Karpas-422 (cell line): ENCODE measurements at regions not wholly inside any gene's neighbourhood (a gene's known extent, or its start where the extent isn't known, plus 50 kb on each side); places are given as distances from the start of the nearest gene placed in this dataset.

Source experiments
- DNase-seq: peaks from one replicate; pipeline ENCODE4 v3.0.0-alpha.2; 2015
- H2AFZ ChIP-seq: fragments of 200-600 bp; sonication (generic); 2 replicates; pipeline ENCODE4 v1.6.1; 2014; ENCODE audit warnings: antibody characterized with exemption, low read length, mixed read lengths
- H3K27ac ChIP-seq: fragments of 200-600 bp; sonication (generic); 2 replicates; pipeline ENCODE4 v1.5.1; 2014; ENCODE audit warnings: mild to moderate bottlenecking, low read length, moderate library complexity
- H3K27me3 ChIP-seq: fragments of 200-600 bp; sonication (generic); 2 replicates; pipeline ENCODE4 v1.6.1; 2014; ENCODE audit warnings: low read length, mixed read lengths
- H3K36me3 ChIP-seq: fragments of 200-600 bp; sonication (generic); 2 replicates; pipeline ENCODE4 v1.6.1; 2014; ENCODE audit warnings: low read length, mixed read lengths; ENCODE audit not compliant: insufficient read depth
- H3K4me1 ChIP-seq: fragments of 200-600 bp; sonication (generic); 2 replicates; pipeline ENCODE4 v1.6.1; 2014; ENCODE audit warnings: mild to moderate bottlenecking, low read length, mixed read lengths
- H3K4me2 ChIP-seq: fragments of 200-600 bp; sonication (generic); 2 replicates; pipeline ENCODE4 v1.6.1; 2014; ENCODE audit warnings: low read length, low read depth, mild to moderate bottlenecking; ENCODE audit not compliant: poor library complexity, severe bottlenecking
- H3K4me3 ChIP-seq: fragments of 200-600 bp; sonication (generic); 2 replicates; pipeline ENCODE4 v1.5.1; 2014; ENCODE audit warnings: mild to moderate bottlenecking, antibody characterized with exemption, low read length, mixed read lengths
- H3K79me2 ChIP-seq: fragments of 200-600 bp; sonication (generic); 2 replicates; pipeline ENCODE4 v1.6.1; 2014; ENCODE audit warnings: mild to moderate bottlenecking, low read length, mixed read lengths
- H3K9ac ChIP-seq: fragments of 200-600 bp; sonication (generic); 2 replicates; pipeline ENCODE4 v1.6.0; 2014; ENCODE audit warnings: low read length
- H3K9me2 ChIP-seq: fragments of 200-600 bp; sonication (generic), shearing (Covaris generic); replicated peaks from 2 replicates; pipeline ENCODE4 v1.6.0; 2014; ENCODE audit warnings: mild to moderate bottlenecking, low read length, moderate library complexity; ENCODE audit not compliant: insufficient read depth
- H3K9me3 ChIP-seq: fragments of 300-700, 200-600 bp; sonication (generic); 2 replicates; pipeline ENCODE4 v1.6.1; 2014; ENCODE audit warnings: low read length, mixed read lengths
- H4K20me1 ChIP-seq: fragments of 200-600 bp; sonication (generic); 2 replicates; pipeline ENCODE4 v1.6.1; 2014; ENCODE audit warnings: mild to moderate bottlenecking, antibody characterized with exemption, low read length, low read depth; ENCODE audit not compliant: insufficient read depth

- peaks cover 2% of the 10 kb centered on the region; the same call in 1 of the 2 replicates for H4K20me1 ChIP-seq
- no peaks in the 10 kb centered on the region for H3K9me3 ChIP-seq
- no peak for DNase-seq
- no peak overlapping the region for H3K4me3 ChIP-seq
- no peak overlapping the region for H3K9ac ChIP-seq
- no peaks in the 10 kb centered on the region for H3K79me2 ChIP-seq
- H3K27ac ChIP-seq: no peak overlapping the region
- no peaks in the 10 kb centered on the region for H3K4me1 ChIP-seq
- H3K36me3 ChIP-seq: no peaks in the 10 kb centered on the region
- no peaks in the 10 kb centered on the region for H3K27me3 ChIP-seq
- H3K9me2 ChIP-seq: no peaks in the 10 kb centered on the region
- H3K4me2 ChIP-seq: no peak overlapping the region
- no peak overlapping the region for H2AFZ ChIP-seq
These were observed 136.1 kb upstream of the CIBAR2 start for GRCh38 chr16:85248342-85248741.

GRCh38 chr16:85248857-85249256, 136.6 kb upstream of the CIBAR2 start:
- Histone ChIP-seq H3K4me1 (no peaks in the 10 kb centered on the region), H2AFZ (no peak overlapping the region), H3K9ac (no peak overlapping the region), H3K79me2 (no peaks in the 10 kb centered on the region), H3K27ac (no peak overlapping the region), H3K4me3 (no peak overlapping the region), H3K9me2 (no peaks in the 10 kb centered on the region), H3K4me2 (no peak overlapping the region), H3K36me3 (no peaks in the 10 kb centered on the region), H4K20me1 (peaks cover 6% of the 10 kb centered on the region; the same call in 1 of the 2 replicates), H3K9me3 (no peaks in the 10 kb centered on the region), H3K27me3 (no peaks in the 10 kb centered on the region)
- DNase-seq: no peak

- Histone ChIP-seq H3K27ac (no peak overlapping the region), H3K36me3 (no peaks in the 10 kb centered on the region), H3K27me3 (no peaks in the 10 kb centered on the region), H3K9ac (no peak overlapping the region), H4K20me1 (peaks cover 6% of the 10 kb centered on the region; the same call in 1 of the 2 replicates), H3K79me2 (no peaks in the 10 kb centered on the region), H3K9me3 (no peaks in the 10 kb centered on the region), H3K4me1 (no peaks in the 10 kb centered on the region), H2AFZ (no peak overlapping the region), H3K4me2 (no peak overlapping the region), H3K9me2 (no peaks in the 10 kb centered on the region), H3K4me3 (no peak overlapping the region)
- DNase-seq: no peak
These were observed 137.3 kb upstream of the CIBAR2 start for GRCh38 chr16:85249418-85250146.

GRCh38 chr16:85250147-85250463, 137.8 kb upstream of the CIBAR2 start:
- H3K27ac ChIP-seq: no peak overlapping the region
- H3K9me2 ChIP-seq: no peaks in the 10 kb centered on the region
- H3K9ac ChIP-seq: no peak overlapping the region
- no peak overlapping the region for H2AFZ ChIP-seq
- no peaks in the 10 kb centered on the region for H3K79me2 ChIP-seq
- no peaks in the 10 kb centered on the region for H3K4me1 ChIP-seq
- H4K20me1 ChIP-seq: peaks cover 6% of the 10 kb centered on the region; the same call in 1 of the 2 replicates
- no peak overlapping the region for H3K4me3 ChIP-seq
- H3K36me3 ChIP-seq: no peaks in the 10 kb centered on the region
- no peaks in the 10 kb centered on the region for H3K9me3 ChIP-seq
- DNase-seq: no peak
- H3K27me3 ChIP-seq: no peaks in the 10 kb centered on the region
- H3K4me2 ChIP-seq: no peak overlapping the region

- Histone ChIP-seq H3K79me2 (no peaks in the 10 kb centered on the region), H3K36me3 (no peaks in the 10 kb centered on the region), H3K27ac (no peak overlapping the region), H4K20me1 (peaks cover 6% of the 10 kb centered on the region; the same call in 1 of the 2 replicates), H3K27me3 (no peaks in the 10 kb centered on the region), H3K4me2 (no peak overlapping the region), H3K9ac (no peak overlapping the region), H3K9me2 (no peaks in the 10 kb centered on the region), H3K4me1 (peaks cover 1% of the 10 kb centered on the region), H3K9me3 (no peaks in the 10 kb centered on the region), H2AFZ (no peak overlapping the region), H3K4me3 (no peak overlapping the region)
- no peak for DNase-seq
These were observed 138.4 kb upstream of the CIBAR2 start for GRCh38 chr16:85250609-85251223.

GRCh38 chr16:85251225-85251760, 139.0 kb upstream of the CIBAR2 start:
- H3K36me3 ChIP-seq: no peaks in the 10 kb centered on the region
- no peak overlapping the region for H2AFZ ChIP-seq
- H3K9me2 ChIP-seq: no peaks in the 10 kb centered on the region
- no peak overlapping the region for H3K4me3 ChIP-seq
- no peaks in the 10 kb centered on the region for H3K79me2 ChIP-seq
- H3K9me3 ChIP-seq: no peaks in the 10 kb centered on the region
- H3K9ac ChIP-seq: no peak overlapping the region
- no peak overlapping the region for H3K27ac ChIP-seq
- peaks cover 7% of the 10 kb centered on the region for H3K4me1 ChIP-seq
- peaks cover 6% of the 10 kb centered on the region; the same call in 1 of the 2 replicates for H4K20me1 ChIP-seq
- no peaks in the 10 kb centered on the region for H3K27me3 ChIP-seq
- no peak overlapping the region for H3K4me2 ChIP-seq
- no peak for DNase-seq

- Histone ChIP-seq H3K9me3 (no peaks in the 10 kb centered on the region), H3K36me3 (no peaks in the 10 kb centered on the region), H3K27ac (no peak overlapping the region), H3K4me3 (no peak overlapping the region), H3K79me2 (no peaks in the 10 kb centered on the region), H2AFZ (no peak overlapping the region), H3K9me2 (no peaks in the 10 kb centered on the region), H3K4me2 (no peak overlapping the region), H3K9ac (no peak overlapping the region), H4K20me1 (peaks cover 6% of the 10 kb centered on the region; the same call in 1 of the 2 replicates), H3K4me1 (peaks cover 14% of the 10 kb centered on the region), H3K27me3 (no peaks in the 10 kb centered on the region)
- DNase-seq: no peak
These were observed 139.7 kb upstream of the CIBAR2 start for GRCh38 chr16:85252014-85252413.

- Histone ChIP-seq H3K79me2 (no peaks in the 10 kb centered on the region), H4K20me1 (peaks cover 6% of the 10 kb centered on the region; the same call in 1 of the 2 replicates), H3K9me2 (no peaks in the 10 kb centered on the region), H3K4me3 (no peak overlapping the region), H3K4me2 (no peak overlapping the region), H3K36me3 (no peaks in the 10 kb centered on the region), H2AFZ (no peak overlapping the region), H3K9me3 (no peaks in the 10 kb centered on the region), H3K27ac (no peak overlapping the region), H3K4me1 (peaks cover 16% of the 10 kb centered on the region), H3K9ac (no peak overlapping the region), H3K27me3 (no peaks in the 10 kb centered on the region)
- no peak for DNase-seq
These were observed 140.2 kb upstream of the CIBAR2 start for GRCh38 chr16:85252461-85252860.
